Fibroblast of peridontal ligament (primary cell): ENCODE measurements at regions not wholly inside any gene's neighbourhood (a gene's known extent, or its start where the extent isn't known, plus 50 kb on each side); places are given as distances from the start of the nearest gene placed in this dataset.
"Not testable (repeated sequence)": the region's sequence is repeated elsewhere in the genome, so short reads cannot be mapped to it uniquely, and the experiment has no call there.

Source experiments
- DNase-seq: peaks from one replicate; pipeline ENCODE4 v3.0.0-alpha.2; 2010; ENCODE audit errors: extremely low read depth

- DNase-seq = no peak
These were observed 252.2 kb upstream of the SLITRK6 start for GRCh38 chr13:86051134-86052103.

GRCh38 chr13:86038490-86038889 lies 239.3 kb upstream of the SLITRK6 start:
- DNase-seq = no peak

DNA sequence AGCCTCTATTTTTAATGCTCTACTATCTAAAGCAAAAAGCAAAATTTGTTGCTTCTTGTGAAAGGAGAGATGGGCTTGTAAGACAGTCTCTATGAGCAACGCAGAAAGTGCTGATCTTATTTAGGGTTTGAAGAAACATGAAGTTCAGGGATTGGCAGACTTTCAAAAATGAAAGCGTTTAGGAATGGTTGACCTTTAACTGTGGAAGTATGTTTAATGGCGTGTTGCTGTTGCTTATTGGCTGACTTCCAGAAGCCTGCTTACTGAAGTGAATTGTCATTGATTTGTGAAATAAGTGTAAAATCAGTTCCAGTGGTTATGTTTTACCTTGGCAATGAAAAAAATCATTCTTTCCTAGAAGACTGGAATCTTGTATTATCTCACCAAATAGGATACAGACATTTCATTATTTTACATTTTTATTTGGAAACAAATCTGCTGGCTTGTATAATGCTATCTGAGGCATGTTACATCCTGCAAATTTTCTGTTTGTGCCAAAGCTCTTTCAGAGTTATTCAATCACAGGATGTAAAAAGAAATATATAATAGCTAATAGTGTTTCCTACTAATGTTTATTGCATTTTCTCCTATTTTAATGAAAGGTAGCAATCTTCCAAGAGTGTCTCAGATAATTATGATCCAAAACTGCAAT lies 221.3 kb upstream of the SLITRK6 start:
- peak; percentile 74 for DNase-seq

- DNase-seq = no peak
These were observed 207.1 kb upstream of the SLITRK6 start for GRCh38 chr13:86006317-86006716.

DNA sequence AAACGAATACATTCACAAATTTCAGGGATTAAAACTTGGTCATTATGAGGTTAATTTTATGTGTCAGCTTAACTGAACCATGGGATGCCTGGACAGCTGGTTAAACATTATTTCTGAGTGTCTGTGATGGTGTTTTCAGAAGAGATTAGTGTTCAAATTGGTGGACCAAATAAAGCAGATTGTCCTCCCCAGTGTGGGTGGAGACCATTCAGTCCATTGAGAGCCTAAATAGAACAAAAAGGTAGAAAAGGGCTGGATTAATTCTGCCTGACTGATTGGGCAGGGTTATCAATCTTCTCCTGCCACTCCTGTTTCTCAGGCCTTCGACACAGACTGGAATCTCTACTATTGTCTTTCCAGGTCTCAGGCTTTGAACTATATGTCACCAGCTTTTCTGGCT lies 203.8 kb upstream of the SLITRK6 start:
- DNase-seq = no peak

GRCh38 chr13:86000546-86000945 lies 201.3 kb upstream of the SLITRK6 start:
- DNase-seq = no peak

- DNase-seq = no peak
These were observed 198.4 kb upstream of the SLITRK6 start for GRCh38 chr13:85997587-85997986.

GRCh38 chr13:85995788-85996418 lies 196.7 kb upstream of the SLITRK6 start:
- DNase-seq = no peak

DNA sequence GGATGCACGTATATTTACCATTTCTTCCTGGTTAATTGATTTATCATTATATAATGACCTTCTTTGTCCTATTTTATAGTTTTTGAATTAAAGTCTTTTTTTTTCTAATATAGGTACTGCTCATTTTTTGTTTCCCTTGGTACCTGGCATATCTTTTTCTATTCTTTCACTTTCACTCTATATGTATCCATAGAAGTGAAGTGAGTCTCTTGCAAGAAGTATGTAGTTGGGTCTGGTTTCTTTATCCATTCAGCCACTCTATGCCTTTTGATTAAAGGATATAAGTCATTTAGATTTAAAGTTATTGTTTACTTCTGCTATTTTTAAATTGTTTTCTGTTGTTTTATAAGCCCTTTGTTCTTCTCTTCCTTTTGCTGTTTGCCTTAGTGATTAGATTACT lies 194.3 kb upstream of the SLITRK6 start:
- no peak for DNase-seq

- no peak for DNase-seq
These were observed 191.2 kb upstream of the SLITRK6 start for GRCh38 chr13:85990397-85990796.

DNA sequence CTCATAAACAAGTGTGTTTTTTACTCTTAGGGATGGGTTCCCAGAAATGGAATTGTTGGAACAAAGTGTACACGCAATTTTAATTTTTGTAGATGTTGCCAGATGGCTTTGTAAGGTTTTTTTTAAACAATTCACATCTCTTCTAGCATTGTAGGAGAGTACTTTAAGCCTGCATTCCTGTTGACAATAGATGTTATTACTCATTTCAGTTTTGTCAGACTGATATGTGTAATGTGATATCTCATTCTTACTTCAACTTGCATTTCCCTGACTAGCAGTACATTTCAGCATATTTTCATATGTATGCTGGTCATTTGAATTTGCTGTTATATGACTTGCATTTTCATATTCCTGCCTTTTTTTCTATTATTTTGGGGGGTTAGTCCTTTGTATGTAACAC lies 186.6 kb upstream of the SLITRK6 start:
- DNase-seq = peak; percentile 9

DNA sequence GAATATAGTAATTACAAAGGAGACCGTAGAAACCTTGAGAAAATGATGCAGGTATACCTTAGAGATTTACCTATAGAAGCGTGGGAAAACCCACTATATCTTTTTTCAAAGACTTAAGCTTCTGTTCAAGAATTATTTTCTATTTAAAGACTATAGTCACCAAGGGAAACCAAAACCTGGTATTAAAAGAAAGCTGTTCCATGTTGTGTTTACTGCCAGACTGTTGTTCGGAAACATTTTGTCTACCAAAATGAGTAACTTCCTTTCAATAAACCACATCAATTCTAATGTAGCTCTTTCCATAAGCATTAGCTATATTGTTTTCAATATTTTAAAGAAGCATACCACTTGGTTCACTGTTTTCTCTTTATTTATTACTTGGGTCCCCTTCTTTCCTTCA lies 182.9 kb upstream of the SLITRK6 start:
- DNase-seq = no peak

GRCh38 chr13:85980447-85980846 lies 181.2 kb upstream of the SLITRK6 start:
- not testable (repeated sequence) for DNase-seq

DNA sequence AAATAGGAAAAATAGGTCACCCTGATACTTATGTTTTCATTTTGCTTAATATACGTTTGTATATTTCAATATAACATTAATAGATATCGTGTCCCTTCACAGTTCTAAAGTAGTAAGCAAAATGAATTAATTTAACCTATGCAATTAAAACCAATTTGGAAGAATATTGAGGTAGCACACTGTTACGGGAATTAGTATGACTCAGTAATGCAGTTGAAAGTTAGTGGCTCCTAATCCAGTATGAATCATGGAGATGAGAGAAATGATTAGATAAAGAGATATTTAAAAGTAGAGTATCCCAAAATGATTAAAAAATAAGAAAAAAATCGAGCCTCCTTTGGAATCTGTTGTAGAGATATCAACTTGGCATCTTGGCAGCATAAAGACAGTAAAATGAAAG lies 177.0 kb upstream of the SLITRK6 start:
- DNase-seq = no peak

DNA sequence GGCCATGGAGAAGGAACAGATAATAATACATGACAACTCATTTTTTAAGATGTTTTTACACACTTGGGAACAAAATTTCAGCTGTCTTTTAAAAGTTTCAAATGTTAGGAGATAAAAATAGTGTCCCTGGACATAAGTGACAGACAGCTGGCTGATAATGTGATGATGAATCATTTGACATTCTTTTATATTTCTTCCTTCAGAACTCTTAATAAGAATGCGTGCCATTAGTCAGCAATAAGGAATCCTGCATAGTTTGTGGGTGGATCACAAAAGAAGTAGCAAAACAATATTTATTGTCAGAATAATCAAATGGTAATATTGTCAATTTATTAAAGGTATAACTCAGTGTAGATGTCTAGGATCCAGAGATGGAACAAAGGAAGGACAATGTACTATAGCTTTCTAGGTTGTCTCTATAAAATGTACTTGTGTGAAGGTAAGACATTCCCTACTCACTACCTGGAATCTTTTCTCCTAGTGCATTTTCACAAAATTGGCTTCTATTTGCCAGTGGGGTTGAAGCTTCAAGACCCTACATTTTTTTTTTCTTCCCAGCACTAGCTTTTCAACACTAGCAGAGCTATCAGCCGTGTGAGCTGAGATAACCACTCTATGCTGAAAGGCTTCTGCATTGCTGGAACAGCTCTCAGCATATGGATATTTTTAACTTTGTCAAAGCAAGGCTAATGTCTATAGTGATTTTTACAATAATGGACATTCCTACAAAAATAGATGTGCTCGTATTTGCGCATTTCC lies 175.6 kb upstream of the SLITRK6 start:
- no peak for DNase-seq

DNA sequence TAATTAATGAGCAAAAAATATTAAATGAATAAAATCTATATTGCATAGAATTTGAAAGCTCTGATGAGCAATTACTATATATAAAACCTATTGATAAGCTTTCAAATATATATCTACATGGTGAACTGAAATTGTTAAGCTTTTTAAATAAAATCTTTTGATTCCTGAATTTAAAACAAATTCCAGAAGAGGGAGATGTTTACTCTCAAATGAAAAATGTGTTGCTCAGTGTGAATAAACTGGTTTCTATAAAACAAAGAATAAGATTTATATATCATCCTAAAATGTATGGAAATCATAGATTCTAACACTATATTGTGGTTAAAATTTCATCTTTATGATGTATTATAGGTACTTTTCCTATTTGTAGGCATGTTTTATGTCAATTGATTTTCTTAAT lies 171.5 kb upstream of the SLITRK6 start:
- peak; percentile 23 for DNase-seq

DNA sequence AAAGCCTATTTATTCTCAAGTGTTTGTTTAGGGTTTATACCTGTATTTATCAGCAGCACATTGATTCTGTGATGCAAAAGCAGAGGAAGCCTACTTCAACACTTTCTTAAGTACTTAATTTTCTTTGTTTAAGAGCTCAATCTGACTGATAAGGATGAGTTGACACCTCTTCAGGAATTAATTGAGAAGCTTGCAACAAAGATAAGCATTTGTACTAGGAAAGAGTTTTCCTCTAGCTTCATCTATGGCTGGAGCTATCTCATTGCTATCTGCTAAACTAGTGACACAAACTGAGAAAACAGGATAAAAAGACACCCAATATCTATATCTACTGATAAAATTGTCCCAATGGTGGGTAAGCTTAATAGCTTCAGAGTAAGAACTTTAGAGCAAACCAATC lies 170.1 kb upstream of the SLITRK6 start:
- no peak for DNase-seq

DNA sequence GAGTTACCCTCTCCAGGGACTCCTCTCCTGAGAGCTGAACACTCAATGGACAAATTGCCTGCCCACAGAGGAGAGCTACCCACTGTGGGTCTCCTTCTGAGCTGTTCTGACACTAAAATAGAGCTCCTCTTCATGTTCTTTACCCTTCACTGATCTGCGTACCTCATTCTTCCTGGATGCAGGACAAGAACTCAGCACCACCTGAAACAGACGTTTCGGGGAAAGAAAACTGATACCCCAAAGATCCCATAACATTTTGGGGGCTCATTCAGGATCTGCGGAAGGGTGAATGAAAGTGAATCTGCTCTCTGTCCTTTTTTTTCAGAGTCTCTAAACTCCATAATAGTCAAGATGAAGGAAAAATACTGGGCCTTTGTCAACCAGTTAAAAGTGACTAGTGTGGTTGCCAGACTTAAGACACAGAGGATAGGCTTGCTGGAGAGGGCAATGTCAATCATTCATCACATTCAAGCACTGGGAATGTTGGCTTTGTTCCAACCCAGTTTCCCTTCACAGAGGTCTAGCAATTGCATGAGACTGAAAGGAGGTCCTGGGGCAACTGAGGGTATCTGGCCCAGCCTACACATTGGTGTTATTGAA lies 136.7 kb upstream of the SLITRK6 start:
- DNase-seq = no peak

DNA sequence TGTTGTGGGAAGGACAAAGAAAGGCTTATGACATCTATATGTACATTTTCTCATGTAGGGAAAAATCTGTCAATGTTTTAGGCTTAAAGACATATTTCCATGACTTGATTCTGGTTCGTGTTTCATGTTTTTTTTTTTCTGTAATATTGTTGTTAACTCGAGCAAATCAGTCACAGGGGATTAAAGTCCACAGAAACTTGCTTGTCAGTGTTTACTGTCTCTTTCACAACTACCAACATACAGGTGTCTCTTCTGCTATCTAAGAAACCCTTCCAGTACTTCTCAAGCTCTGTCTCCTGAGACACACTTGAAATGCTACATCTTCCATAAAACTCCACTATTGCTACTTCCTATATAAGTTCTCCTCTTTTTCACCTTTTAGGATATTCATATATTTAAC lies 130.9 kb upstream of the SLITRK6 start:
- DNase-seq = no peak

GRCh38 chr13:85910962-85911361 lies 111.7 kb upstream of the SLITRK6 start:
- DNase-seq = no peak

- no peak for DNase-seq
These were observed 101.3 kb upstream of the SLITRK6 start for GRCh38 chr13:85900521-85900920.
